Hepatocyte (in vitro differentiated cells): ENCODE measurements at regions not wholly inside any gene's neighbourhood (a gene's known extent, or its start where the extent isn't known, plus 50 kb on each side); places are given as distances from the start of the nearest gene placed in this dataset.

Source experiments
- CTCF ChIP-seq: fragments of 200-600 bp; sonication (generic); IDR thresholded peaks from 2 replicates; pipeline ENCODE4 v1.5.1; 2016; ENCODE audit warnings: antibody characterized with exemption, mild to moderate bottlenecking; ENCODE audit not compliant: poor library complexity
- EZH2 ChIP-seq: fragments of 200-600 bp; sonication (generic); IDR thresholded peaks from 2 replicates; pipeline ENCODE4 v1.6.1; 2016; ENCODE audit warnings: antibody characterized with exemption, mild to moderate bottlenecking, borderline replicate concordance

GRCh38 chr4:45007508-45007907, 281.2 kb upstream of the GNPDA2 start:
- no peak for TF ChIP-seq CTCF
- TF ChIP-seq EZH2 = no peak
